Activated CD4-positive, CD25-positive, alpha-beta regulatory T cell (primary cell): ENCODE measurements at regions not wholly inside any gene's neighbourhood (a gene's known extent, or its start where the extent isn't known, plus 50 kb on each side); places are given as distances from the start of the nearest gene placed in this dataset.

Experiments
- DNase-seq, 4 experiments: peaks; one replicate each; lab custom pipeline; 2025; lab: John Stamatoyannopoulos, UW

GRCh38 chr2:126774761-126775160 is 118.8 kb downstream of the GYPC start:
- no peak for DNase-seq

- DNase-seq = no peak
Measured at GRCh38 chr2:126775300-126775985, 119.5 kb downstream of the GYPC start.

- DNase-seq = no peak
Measured at GRCh38 chr2:126776255-126776654, 120.3 kb downstream of the GYPC start.

GRCh38 chr2:126776692-126777619 is 121.0 kb downstream of the GYPC start:
- DNase-seq = peak; percentile 52 to 60 (median 56)

DNA sequence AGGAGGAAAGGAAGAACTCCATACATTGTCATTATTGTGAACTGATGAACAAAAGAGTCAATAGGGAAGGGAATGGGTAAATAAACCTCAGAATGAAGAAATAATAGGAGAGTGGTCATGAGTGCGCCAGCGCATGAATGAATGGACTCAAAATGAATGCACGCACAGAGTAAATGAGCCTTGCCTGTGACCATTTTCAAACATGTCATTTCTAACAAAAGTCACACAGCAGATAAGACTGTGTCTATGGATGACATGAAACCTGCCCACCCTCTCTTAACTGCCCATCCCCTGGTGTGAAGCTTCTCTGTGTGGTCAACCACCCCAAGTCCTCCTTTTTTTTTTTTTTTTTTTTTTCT is 121.1 kb upstream of the TEX51 start:
- no peak for DNase-seq

GRCh38 chr2:126778561-126779501 is 119.9 kb upstream of the TEX51 start:
- DNase-seq = no peak

GRCh38 chr2:126781206-126781605 is 117.5 kb upstream of the TEX51 start:
- DNase-seq = no peak

DNA sequence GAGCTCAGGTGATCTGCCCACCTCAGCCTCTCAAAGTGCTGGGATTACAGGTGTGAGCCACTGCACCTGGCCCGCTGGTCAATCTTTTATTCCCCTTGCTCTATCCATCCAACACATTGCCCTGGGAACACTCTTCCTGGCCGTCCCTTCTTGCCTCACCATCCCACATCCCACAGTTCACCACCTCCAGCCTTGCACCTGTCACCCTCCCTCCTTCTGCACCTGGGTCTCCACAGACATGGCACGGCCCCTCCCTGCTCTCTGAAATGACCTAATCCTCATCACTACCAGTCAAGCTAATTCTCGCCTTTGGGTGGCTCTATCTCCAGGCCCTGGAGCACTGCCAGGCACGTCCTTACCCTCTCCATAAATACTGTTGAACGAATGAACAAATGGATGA is 116.9 kb upstream of the TEX51 start:
- DNase-seq = no peak

- DNase-seq = no peak
Measured at GRCh38 chr2:126782648-126783047, 116.0 kb upstream of the TEX51 start.

DNA sequence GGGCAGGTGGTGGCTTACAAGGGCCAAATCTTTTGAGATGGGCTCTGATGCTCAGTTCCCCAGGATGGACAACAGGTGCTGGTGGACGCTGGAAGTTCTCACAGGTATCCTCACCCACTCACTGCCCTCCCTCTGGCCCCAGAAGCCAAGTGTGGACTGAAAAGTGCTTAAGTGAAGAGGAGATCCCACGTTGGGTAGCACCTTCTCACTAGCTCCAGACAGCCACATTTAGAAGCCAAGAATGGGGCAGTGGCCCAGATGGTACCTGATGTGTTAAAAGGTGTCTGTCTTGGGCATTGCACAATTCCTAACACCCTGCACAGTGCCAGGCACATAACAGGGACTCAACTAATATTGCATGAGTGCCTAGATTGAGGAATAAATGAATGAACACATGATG is 115.3 kb upstream of the TEX51 start:
- no peak for DNase-seq

DNA sequence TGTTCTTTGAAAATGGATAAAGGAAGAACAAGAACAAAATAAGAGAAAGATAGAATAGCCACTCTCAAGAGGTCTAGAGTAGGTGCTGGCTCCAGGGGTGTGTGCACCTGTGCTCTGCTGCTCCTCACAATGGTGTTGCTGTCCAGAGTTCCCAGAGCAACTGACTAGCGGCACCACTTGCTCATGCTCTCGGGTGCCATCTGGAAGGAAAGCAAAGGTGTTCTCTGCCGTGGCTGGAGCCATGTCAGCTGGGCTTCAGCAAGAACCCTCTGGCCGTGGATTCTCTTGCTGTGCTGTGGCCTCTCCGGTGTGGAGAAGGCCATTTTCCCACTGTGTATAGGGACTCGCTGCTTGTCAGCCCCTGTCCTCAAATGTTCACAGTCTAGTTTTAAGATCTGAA is 114.6 kb upstream of the TEX51 start:
- DNase-seq = no peak

GRCh38 chr2:126784621-126785020 is 114.1 kb upstream of the TEX51 start:
- DNase-seq = no peak

GRCh38 chr2:126785236-126785635 is 113.5 kb upstream of the TEX51 start:
- DNase-seq = no peak

GRCh38 chr2:126785862-126786261 is 112.8 kb upstream of the TEX51 start:
- no peak for DNase-seq

- DNase-seq = no peak
Measured at GRCh38 chr2:126786765-126787164, 111.9 kb upstream of the TEX51 start.

DNA sequence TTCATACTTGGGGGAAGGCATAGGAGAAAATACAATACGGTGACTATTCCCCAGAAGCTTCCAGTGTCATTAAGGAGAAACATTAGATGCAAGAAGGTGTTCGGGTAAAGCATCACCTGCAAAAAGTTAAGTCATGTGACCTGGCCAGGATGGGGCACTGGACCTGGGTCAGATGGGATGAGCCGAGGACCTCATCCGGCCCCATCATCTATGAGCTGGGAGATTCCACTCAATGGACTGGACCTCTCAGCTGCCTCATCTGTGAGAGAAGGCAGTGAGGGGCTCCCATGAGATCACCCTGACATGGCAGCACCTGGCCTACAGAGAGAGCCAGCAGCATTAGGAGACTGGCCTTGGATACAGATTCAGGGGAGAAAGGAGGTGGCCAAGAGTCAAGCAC is 111.4 kb upstream of the TEX51 start:
- no peak for DNase-seq

- no peak for DNase-seq
Measured at GRCh38 chr2:126788113-126788512, 110.6 kb upstream of the TEX51 start.

GRCh38 chr2:126788652-126789051 is 110.0 kb upstream of the TEX51 start:
- DNase-seq = no peak

DNA sequence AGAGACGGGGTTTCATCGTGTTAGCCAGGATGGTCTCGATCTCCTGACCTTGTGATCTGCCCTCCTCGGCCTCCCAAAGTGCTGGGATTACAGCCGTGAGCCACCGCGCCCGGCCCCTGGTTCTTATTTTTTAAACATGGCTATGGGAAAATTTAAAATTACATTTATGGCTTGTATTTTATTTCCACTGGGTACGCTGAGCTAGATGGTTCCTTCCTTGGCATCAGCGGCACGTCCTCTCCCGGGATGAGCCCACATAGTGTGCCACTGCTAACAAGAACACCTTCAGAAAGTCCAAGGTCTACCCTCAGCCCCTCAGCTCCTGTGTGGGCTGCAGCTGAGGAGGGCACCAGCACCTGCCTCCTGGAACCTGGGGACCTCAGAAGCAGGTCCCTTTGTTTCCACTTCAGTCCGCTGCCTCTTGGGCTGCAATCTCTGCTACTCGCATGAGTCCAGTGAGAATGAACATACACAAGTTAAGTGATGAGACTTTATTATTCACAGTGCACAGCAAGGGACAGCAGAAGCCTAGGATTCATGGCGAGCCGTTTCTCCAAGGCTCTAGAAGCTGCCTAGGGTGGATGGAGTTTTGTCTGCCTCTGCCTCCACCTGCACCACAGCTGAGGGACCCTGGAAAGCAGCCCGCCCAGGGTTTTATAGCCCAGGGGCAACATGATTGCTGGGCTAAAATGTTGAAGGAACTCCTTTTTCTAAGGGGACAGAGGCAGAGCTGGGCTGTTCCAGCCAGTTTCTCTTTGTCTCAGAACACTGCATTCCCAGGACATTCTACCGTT is 107.5 kb upstream of the TEX51 start:
- no peak for DNase-seq

- no peak for DNase-seq
Measured at GRCh38 chr2:126792186-126792585, 106.5 kb upstream of the TEX51 start.

- DNase-seq = no peak
Measured at GRCh38 chr2:126792993-126793392, 105.7 kb upstream of the TEX51 start.
